DND-41 (cell line): ENCODE measurements at regions not wholly inside any gene's neighbourhood (a gene's known extent, or its start where the extent isn't known, plus 50 kb on each side); places are given as distances from the start of the nearest gene placed in this dataset.

Experiments
- ATAC-seq: fragments of 200-7000 bp; cut with Tn5 transposase; 3 replicates; pipeline ENCODE4 v1.9.1; 2021; ENCODE audit warnings: low read depth; ENCODE audit not compliant: insufficient read depth
- DNase-seq: peaks from one replicate; pipeline ENCODE4 v3.0.0-alpha.2; 2020
- H2AFZ ChIP-seq: 2 replicates; pipeline ENCODE4 v1.6.0; 2012; ENCODE audit warnings: low read depth, low read length
- H3K27ac ChIP-seq: 2 replicates; pipeline ENCODE4 v1.5.1; 2012; ENCODE audit warnings: low read length, inconsistent platforms
- H3K27me3 ChIP-seq: fragments of 200-600 bp; sonication (generic); 2 replicates; pipeline ENCODE4 v1.6.0; 2012; ENCODE audit warnings: low read length, mild to moderate bottlenecking, inconsistent platforms; ENCODE audit not compliant: insufficient read depth, poor library complexity
- H3K36me3 ChIP-seq: 2 replicates; pipeline ENCODE4 v1.5.1; 2012; ENCODE audit warnings: low read length, inconsistent platforms; ENCODE audit not compliant: insufficient read depth
- H3K4me1 ChIP-seq: 2 replicates; pipeline ENCODE4 v1.5.1; 2012; ENCODE audit warnings: mild to moderate bottlenecking, low read length; ENCODE audit not compliant: insufficient read depth
- H3K4me2 ChIP-seq: 2 replicates; pipeline ENCODE4 v1.6.0; 2012; ENCODE audit warnings: mild to moderate bottlenecking, moderate library complexity, low read length, inconsistent platforms; ENCODE audit not compliant: insufficient read depth
- H3K4me3 ChIP-seq, 2 experiments: fragments of 200-600 bp in 1 of 2; shearing (Covaris generic) in 1 of 2; 2 replicates each; pipeline ENCODE4 v1.5.1; 2012 to 2016; ENCODE audit warnings: inconsistent platforms in 2 of 2, low read length in 2 of 2, mild to moderate bottlenecking in 2 of 2, low read depth in 1 of 2, moderate library complexity in 1 of 2
- H3K79me2 ChIP-seq: 2 replicates; pipeline ENCODE4 v1.6.0; 2012; ENCODE audit warnings: low read length, inconsistent platforms; ENCODE audit not compliant: insufficient read depth
- H3K9ac ChIP-seq: 2 replicates; pipeline ENCODE4 v1.6.0; 2012; ENCODE audit warnings: low read depth, mild to moderate bottlenecking, inconsistent platforms, low read length, moderate library complexity
- H3K9me3 ChIP-seq: 2 replicates; pipeline ENCODE4 v1.5.1; 2012; ENCODE audit warnings: low read length, moderate library complexity, mild to moderate bottlenecking, inconsistent platforms; ENCODE audit not compliant: insufficient read depth, severe bottlenecking
- H4K20me1 ChIP-seq: 2 replicates; pipeline ENCODE4 v1.6.0; 2012; ENCODE audit warnings: low read length; ENCODE audit not compliant: insufficient read depth
- EZH2 ChIP-seq: IDR thresholded peaks from 3 replicates; pipeline ENCODE4 v1.6.1; 2012; ENCODE audit warnings: borderline replicate concordance, low read depth, mild to moderate bottlenecking, moderate library complexity, low read length, inconsistent platforms; ENCODE audit not compliant: severe bottlenecking
- TF ChIP-seq, protein P1 (sequence below): IDR thresholded peaks from 2 replicates; pipeline ENCODE4 v1.5.1; 2012; ENCODE audit warnings: borderline replicate concordance, low read length, moderate library complexity, mild to moderate bottlenecking; ENCODE audit not compliant: poor library complexity, severe bottlenecking; ENCODE audit errors: extremely low read depth

- Histone ChIP-seq H3K4me2 (no peak overlapping the region), H3K9ac (no peak overlapping the region), H3K4me1 (no peaks in the 10 kb centered on the region), H3K36me3 (no peaks in the 10 kb centered on the region), H4K20me1 (no peaks in the 10 kb centered on the region), H2AFZ (no peak overlapping the region), H3K9me3 (no peaks in the 10 kb centered on the region), H3K4me3 (no peak overlapping the region), H3K27me3 (no peaks in the 10 kb centered on the region), H3K27ac (no peak overlapping the region), H3K79me2 (no peaks in the 10 kb centered on the region)
- no peak for DNase-seq
- TF ChIP-seq, protein P1, sequence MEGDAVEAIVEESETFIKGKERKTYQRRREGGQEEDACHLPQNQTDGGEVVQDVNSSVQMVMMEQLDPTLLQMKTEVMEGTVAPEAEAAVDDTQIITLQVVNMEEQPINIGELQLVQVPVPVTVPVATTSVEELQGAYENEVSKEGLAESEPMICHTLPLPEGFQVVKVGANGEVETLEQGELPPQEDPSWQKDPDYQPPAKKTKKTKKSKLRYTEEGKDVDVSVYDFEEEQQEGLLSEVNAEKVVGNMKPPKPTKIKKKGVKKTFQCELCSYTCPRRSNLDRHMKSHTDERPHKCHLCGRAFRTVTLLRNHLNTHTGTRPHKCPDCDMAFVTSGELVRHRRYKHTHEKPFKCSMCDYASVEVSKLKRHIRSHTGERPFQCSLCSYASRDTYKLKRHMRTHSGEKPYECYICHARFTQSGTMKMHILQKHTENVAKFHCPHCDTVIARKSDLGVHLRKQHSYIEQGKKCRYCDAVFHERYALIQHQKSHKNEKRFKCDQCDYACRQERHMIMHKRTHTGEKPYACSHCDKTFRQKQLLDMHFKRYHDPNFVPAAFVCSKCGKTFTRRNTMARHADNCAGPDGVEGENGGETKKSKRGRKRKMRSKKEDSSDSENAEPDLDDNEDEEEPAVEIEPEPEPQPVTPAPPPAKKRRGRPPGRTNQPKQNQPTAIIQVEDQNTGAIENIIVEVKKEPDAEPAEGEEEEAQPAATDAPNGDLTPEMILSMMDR = no peak
- TF ChIP-seq EZH2 = no peak
- no peak for ATAC-seq
Measured at GRCh38 chr9:86773422-86773945, 173.8 kb downstream of the GAS1 start.

GRCh38 chr9:86772635-86772993 lies 174.7 kb downstream of the GAS1 start:
- Histone ChIP-seq H3K4me1 (no peaks in the 10 kb centered on the region), H3K27ac (no peak overlapping the region), H3K4me2 (no peak overlapping the region), H3K4me3 (no peak overlapping the region), H3K79me2 (no peaks in the 10 kb centered on the region), H3K9ac (no peak overlapping the region), H3K36me3 (no peaks in the 10 kb centered on the region), H3K27me3 (no peaks in the 10 kb centered on the region), H4K20me1 (no peaks in the 10 kb centered on the region), H2AFZ (no peak overlapping the region), H3K9me3 (no peaks in the 10 kb centered on the region)
- ATAC-seq (no peak), DNase-seq (no peak)
- TF ChIP-seq, protein P1 = no peak
- TF ChIP-seq EZH2 = no peak

DNA sequence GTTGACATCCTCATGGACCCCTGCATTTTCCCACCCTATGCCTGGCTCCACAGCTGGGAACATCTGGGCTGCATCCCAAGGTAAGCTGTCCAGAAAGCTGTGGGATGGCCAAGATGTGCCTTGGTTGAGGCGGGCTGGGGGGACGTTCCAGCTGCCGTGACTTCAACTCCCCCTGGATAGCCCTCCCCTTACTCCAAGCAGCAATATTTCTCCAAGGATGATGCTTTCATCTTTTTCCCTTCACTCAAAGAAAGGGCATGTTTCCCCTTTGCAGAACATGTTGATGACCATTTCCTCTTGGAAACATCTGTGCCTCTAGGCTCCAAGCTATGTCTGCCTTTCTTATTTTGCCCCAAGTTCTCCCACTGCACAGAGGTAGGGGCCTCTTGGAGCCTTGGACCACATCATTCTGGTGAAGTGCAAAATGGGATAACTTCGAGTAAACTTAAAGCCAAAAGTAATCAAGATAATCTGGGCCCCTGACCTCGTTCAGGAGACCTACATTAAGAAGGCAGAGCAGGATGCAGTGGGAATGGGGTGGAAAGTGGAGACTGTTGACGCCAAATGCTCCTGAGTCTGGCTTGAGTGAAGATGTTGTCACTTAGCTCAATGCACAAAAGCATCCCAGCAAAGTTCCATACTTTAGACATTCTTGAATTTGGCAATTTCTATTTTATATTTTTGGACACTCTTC lies 175.2 kb downstream of the GAS1 start:
- Histone ChIP-seq H4K20me1 (no peaks in the 10 kb centered on the region), H3K4me3 (no peak overlapping the region), H3K4me2 (no peak overlapping the region), H2AFZ (no peak overlapping the region), H3K9me3 (no peaks in the 10 kb centered on the region), H3K36me3 (no peaks in the 10 kb centered on the region), H3K4me1 (no peaks in the 10 kb centered on the region), H3K79me2 (no peaks in the 10 kb centered on the region), H3K27me3 (no peaks in the 10 kb centered on the region), H3K27ac (no peak overlapping the region), H3K9ac (no peak overlapping the region)
- ATAC-seq = no peak
- TF ChIP-seq, protein P1 = no peak
- no peak for TF ChIP-seq EZH2
- no peak for DNase-seq
